ENCODE measurements at regions not wholly inside any gene's neighbourhood (a gene's known extent, or its start where the extent isn't known, plus 50 kb on each side); places are given as distances from the start of the nearest gene placed in this dataset.

DNA sequence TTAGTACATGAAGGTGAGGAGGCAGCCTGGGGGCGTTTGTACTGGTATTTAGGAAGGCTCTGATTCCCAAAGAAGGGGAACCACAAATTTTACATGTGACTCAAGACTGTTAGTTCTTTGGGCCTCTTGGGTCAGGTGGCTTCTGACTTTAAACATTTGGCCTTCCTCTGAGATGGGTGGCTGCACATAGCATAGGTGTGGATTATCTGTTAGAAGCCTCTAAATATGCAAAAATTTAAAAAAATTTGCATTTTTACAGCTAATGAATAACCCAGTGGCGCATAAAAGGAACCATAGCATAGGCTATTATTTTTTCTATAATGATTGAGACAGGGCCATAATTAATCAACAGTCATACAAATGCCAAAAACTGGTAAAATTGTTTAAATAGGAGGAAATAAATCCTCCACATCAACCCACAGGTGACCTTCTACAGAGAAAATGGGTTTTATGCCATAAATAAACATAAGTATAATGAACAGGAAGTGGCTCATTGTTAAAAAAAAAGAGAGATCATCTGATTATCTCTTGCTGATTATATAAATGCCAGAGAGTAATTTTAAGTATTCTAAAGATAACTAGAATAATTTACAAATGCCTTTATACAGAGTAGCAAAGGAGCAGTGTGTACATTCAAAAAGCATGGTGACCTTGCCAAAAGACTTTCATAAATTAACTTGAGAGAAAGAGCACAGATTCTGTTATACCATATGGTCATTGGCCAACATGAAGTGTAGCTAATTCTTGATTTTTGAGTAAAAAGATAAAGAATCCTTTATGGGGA lies 284.2 kb upstream of the ATP2B1 start:
- Histone ChIP-seq H3K36me3 (no peaks in the 10 kb centered on the region), H3K4me3 (no peak overlapping the region), H3K9me3 (no peaks in the 10 kb centered on the region), H3K27me3 (no peaks in the 10 kb centered on the region), H3K27ac (no peak overlapping the region), H3K4me1 (no peaks in the 10 kb centered on the region)
- DNase-seq, result no peak
- no peak for TF ChIP-seq POLR2A (IDR thresholded peaks at IDR 0.05)
- TF ChIP-seq, protein P1, sequence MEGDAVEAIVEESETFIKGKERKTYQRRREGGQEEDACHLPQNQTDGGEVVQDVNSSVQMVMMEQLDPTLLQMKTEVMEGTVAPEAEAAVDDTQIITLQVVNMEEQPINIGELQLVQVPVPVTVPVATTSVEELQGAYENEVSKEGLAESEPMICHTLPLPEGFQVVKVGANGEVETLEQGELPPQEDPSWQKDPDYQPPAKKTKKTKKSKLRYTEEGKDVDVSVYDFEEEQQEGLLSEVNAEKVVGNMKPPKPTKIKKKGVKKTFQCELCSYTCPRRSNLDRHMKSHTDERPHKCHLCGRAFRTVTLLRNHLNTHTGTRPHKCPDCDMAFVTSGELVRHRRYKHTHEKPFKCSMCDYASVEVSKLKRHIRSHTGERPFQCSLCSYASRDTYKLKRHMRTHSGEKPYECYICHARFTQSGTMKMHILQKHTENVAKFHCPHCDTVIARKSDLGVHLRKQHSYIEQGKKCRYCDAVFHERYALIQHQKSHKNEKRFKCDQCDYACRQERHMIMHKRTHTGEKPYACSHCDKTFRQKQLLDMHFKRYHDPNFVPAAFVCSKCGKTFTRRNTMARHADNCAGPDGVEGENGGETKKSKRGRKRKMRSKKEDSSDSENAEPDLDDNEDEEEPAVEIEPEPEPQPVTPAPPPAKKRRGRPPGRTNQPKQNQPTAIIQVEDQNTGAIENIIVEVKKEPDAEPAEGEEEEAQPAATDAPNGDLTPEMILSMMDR (IDR thresholded peaks at IDR 0.05), result no peak

- H3K27ac ChIP-seq, result no peak overlapping the region
- H3K4me1 ChIP-seq, result no peaks in the 10 kb centered on the region
- H3K27me3 ChIP-seq, result no peaks in the 10 kb centered on the region
- TF ChIP-seq, protein P1 (IDR thresholded peaks at IDR 0.05), result no peak
- TF ChIP-seq POLR2A (IDR thresholded peaks at IDR 0.05), result no peak
- H3K9me3 ChIP-seq, result no peaks in the 10 kb centered on the region
- H3K36me3 ChIP-seq, result no peaks in the 10 kb centered on the region
- H3K4me3 ChIP-seq, result no peak overlapping the region
- DNase-seq, result no peak
These were observed 283.4 kb upstream of the ATP2B1 start for GRCh38 chr12:89991807-89992590.

DNA sequence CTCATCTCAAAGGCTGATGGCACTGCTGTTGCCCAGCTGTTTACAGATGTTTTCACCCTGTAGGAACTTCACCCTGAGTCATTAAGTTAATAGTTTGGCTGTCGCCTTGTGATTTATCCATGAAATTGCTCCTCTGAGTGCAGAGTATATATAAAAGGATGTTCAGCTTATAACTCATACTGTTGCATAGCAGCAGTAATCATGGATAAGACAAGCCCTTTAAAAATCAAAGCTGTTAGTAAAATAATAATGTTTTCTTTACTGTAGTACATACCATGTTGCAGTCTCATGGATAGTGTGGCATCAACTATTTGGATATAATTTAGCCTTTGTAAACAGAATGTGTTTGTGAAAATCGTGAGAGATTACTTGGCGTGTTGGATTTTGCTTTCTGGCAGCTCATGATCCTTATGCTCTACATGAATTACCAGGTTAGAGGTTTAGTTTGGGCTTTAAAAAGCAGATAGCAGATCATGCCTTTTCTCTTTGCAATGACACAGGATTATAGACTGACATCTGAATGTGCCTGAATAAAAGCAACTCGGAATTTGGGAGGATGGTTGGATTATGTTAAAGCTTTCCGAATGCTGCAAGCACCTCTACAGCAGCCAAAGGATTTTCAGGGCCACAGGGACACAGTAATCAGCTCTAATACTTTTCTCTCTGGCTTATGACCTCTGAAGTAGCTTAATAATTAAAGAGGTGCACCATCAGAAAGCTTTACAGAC lies 279.7 kb upstream of the ATP2B1 start:
- H3K9me3 ChIP-seq, result no peaks in the 10 kb centered on the region
- no peaks in the 10 kb centered on the region for H3K36me3 ChIP-seq
- TF ChIP-seq, protein P1 (IDR thresholded peaks at IDR 0.05), result no peak
- TF ChIP-seq POLR2A (IDR thresholded peaks at IDR 0.05), result no peak
- no peak for DNase-seq
- H3K27me3 ChIP-seq, result no peaks in the 10 kb centered on the region
- H3K27ac ChIP-seq, result no peak overlapping the region
- H3K4me3 ChIP-seq, result no peak overlapping the region
- H3K4me1 ChIP-seq, result no peaks in the 10 kb centered on the region

DNA sequence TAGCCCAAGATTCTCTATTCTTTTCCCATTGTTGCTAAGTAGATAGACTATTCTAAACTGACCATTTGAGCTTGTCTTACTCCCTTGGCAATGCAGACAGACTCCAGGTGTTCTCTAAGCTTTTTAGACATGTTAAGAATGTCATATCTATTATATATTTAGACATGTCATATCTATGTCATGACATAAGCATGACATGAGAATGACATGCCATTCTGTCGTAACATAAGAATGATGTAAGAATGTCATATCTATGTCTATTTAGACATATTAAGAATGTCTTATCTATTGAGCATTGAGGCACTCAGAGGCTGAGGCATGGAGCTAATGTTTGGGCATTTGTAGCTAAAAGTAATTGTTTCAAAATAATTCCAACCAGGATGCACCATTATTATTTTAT lies 277.3 kb upstream of the ATP2B1 start:
- no peak overlapping the region for H3K4me3 ChIP-seq
- H3K36me3 ChIP-seq, result no peaks in the 10 kb centered on the region
- no peaks in the 10 kb centered on the region for H3K4me1 ChIP-seq
- H3K9me3 ChIP-seq, result no peaks in the 10 kb centered on the region
- H3K27me3 ChIP-seq, result no peaks in the 10 kb centered on the region
- no peak for TF ChIP-seq POLR2A (IDR thresholded peaks at IDR 0.05)
- TF ChIP-seq, protein P1 (IDR thresholded peaks at IDR 0.05), result no peak
- no peak for DNase-seq
- H3K27ac ChIP-seq, result no peak overlapping the region

DNA sequence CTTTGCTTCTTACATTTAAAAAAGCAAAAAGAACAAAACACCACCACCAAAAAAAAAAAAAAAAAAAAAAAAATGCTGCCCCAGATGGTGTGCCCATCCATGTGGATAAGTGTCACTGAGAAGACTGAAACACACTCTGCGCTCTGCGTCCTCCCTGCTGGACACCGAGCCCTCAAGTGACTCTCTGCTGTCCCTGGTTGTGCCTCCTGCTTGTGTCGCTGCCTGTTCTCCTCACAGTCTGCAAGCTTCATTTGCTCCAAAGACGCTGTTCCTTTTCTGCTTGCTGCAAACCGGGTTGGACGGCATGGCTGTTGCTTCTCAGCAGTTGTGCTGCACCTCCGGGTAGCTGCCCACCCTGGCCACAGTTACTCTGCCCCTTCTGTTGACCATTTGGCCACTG lies 276.2 kb upstream of the ATP2B1 start:
- TF ChIP-seq POLR2A (IDR thresholded peaks at IDR 0.05), result no peak
- TF ChIP-seq, protein P1 (IDR thresholded peaks at IDR 0.05), result no peak

More for the DNA sequence above, 276.2 kb upstream of the ATP2B1 start:
- Histone ChIP-seq H3K4me3 (no peak overlapping the region), H3K9me3 (no peaks in the 10 kb centered on the region), H3K27me3 (no peaks in the 10 kb centered on the region), H3K36me3 (no peaks in the 10 kb centered on the region), H3K27ac (no peak overlapping the region), H3K4me1 (no peaks in the 10 kb centered on the region)
- DNase-seq, result no peak
